ENCODE measurements at regions not wholly inside any gene's neighbourhood (a gene's known extent, or its start where the extent isn't known, plus 50 kb on each side); places are given as distances from the start of the nearest gene placed in this dataset. TPM values are rescaled to one million over a fixed set of nuclear protein-coding genes. Genes with fewer than 3 reads are reported as not detected.

Small RNA genes lying in the stretch of these regions (small RNA-seq; reads per million reads assigned to genes)
- not detected for gene RF00019

All from GM12878 (cell line).